Activated CD8-positive, alpha-beta T cell treated with anti-CD3 and anti-CD28 coated beads for 36 hours (primary cell): ENCODE measurements at regions not wholly inside any gene's neighbourhood (a gene's known extent, or its start where the extent isn't known, plus 50 kb on each side); places are given as distances from the start of the nearest gene placed in this dataset.

ENCODE experiments used
- ATAC-seq: fragments of 200-7000 bp; cut with Tn5 transposase; one replicate; pipeline ENCODE4 v1.10.0; 2021; ENCODE audit warnings: mild to moderate bottlenecking, moderate library complexity
- CTCF ChIA-PET: fragments of 350-600 bp; sonication (Branson Sonifier 250); formaldehyde crosslinking; loops from one replicate; lab custom pipeline; 2021; ENCODE audit warnings: antibody characterized with exemption; lab: Charles Lee
- POLR2A ChIA-PET: fragments of 350-600 bp; sonication (Branson Sonifier 250); formaldehyde crosslinking; loops from one replicate; lab custom pipeline; 2021; ENCODE audit warnings: antibody characterized with exemption; lab: Charles Lee
- DNase-seq: peaks from one replicate; pipeline ENCODE4 v3.0.0-alpha.2; 2020
- H3K27ac Mint-ChIP-seq: one replicate; pipeline ENCODE4 v1.8.0; 2021; ENCODE audit warnings: mild to moderate bottlenecking, mixed read lengths
- H3K27me3 Mint-ChIP-seq: one replicate; pipeline ENCODE4 v1.8.0; 2021; ENCODE audit warnings: mixed read lengths
- H3K36me3 Mint-ChIP-seq: one replicate; pipeline ENCODE4 v1.8.0; 2021; ENCODE audit warnings: low read depth, mixed read lengths
- H3K4me1 Mint-ChIP-seq: one replicate; pipeline ENCODE4 v1.8.0; 2021; ENCODE audit warnings: low read depth, mixed read lengths
- H3K4me3 Mint-ChIP-seq: one replicate; pipeline ENCODE4 v1.8.0; 2021; ENCODE audit warnings: mild to moderate bottlenecking, moderate library complexity, mixed read lengths
- H3K9me3 Mint-ChIP-seq: one replicate; pipeline ENCODE4 v1.8.0; 2021; ENCODE audit warnings: mixed read lengths
- intact Hi-C: fragments of 100-400 bp; cut with micrococcal nuclease; formaldehyde crosslinking; loops from one replicate; pipeline ENCODE4 v1.10.0; 2022
- TF ChIP-seq, protein P1 (sequence below): fragments of 200-600 bp; IDR thresholded peaks from one replicate; pipeline ENCODE4 v1.8.0; 2022; ENCODE audit warnings: antibody characterized with exemption, mild to moderate bottlenecking

DNA sequence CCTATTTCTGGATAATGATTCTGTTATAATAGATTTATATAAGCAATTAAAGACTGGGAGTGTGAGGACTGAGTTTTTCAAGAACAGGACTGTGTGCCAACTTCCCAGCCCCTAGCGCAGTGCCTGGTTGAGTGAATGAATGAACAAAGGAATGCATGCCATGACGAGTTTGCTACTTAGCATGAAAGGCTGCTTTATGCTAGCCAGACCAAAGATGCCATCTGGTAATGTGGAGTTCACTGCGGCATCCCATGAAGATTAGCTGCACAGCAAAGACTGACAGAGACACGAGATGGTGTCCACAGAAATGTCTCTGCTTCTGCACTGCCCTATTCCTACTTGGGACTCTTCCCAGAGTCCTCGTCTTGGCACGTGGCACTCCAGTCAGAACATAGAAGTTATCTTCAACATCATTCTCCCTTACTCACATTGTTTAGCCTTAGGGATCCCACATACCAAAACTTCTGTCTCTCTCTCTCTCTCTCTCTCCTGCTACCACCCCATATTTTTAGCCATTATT lies 283.9 kb upstream of the CTNNB1 start:
- ChIA-PET POLR2A (no interaction called here), CTCF (no interaction called here)
- intact Hi-C loops: no loop called here
- H3K27ac Mint-ChIP-seq: no peak overlapping the region
- no peaks in the 10 kb centered on the region for H3K36me3 Mint-ChIP-seq
- TF ChIP-seq, protein P1, sequence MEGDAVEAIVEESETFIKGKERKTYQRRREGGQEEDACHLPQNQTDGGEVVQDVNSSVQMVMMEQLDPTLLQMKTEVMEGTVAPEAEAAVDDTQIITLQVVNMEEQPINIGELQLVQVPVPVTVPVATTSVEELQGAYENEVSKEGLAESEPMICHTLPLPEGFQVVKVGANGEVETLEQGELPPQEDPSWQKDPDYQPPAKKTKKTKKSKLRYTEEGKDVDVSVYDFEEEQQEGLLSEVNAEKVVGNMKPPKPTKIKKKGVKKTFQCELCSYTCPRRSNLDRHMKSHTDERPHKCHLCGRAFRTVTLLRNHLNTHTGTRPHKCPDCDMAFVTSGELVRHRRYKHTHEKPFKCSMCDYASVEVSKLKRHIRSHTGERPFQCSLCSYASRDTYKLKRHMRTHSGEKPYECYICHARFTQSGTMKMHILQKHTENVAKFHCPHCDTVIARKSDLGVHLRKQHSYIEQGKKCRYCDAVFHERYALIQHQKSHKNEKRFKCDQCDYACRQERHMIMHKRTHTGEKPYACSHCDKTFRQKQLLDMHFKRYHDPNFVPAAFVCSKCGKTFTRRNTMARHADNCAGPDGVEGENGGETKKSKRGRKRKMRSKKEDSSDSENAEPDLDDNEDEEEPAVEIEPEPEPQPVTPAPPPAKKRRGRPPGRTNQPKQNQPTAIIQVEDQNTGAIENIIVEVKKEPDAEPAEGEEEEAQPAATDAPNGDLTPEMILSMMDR: no peak
- ATAC-seq (no peak), DNase-seq (no peak)
- H3K4me3 Mint-ChIP-seq: no peak overlapping the region
- H3K9me3 Mint-ChIP-seq: no peaks in the 10 kb centered on the region
- no peaks in the 10 kb centered on the region for H3K27me3 Mint-ChIP-seq
- no peaks in the 10 kb centered on the region for H3K4me1 Mint-ChIP-seq

DNA sequence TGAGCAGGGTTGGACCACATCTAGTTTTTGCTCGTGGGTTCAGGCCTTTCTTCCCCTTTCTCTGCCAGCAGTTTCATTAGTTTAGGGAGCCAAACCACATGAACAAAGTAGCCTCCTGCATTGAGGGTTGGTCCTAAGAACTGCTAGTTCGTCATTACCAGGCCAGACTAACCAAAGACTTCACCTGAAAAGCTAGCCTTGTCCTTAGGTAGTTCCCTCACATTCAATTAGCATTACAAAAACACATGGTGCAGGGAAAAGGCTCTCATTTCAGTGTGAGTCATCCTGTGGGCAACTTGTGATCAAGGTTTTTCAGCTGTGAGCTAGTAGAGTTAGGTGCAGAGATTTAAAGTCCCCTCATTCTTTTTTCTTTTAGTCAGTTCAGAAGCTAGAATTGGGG lies 279.3 kb upstream of the CTNNB1 start:
- CTCF ChIA-PET: no interaction called here
- intact Hi-C loops: no loop called here
- H3K4me1 Mint-ChIP-seq: no peaks in the 10 kb centered on the region
- no peaks in the 10 kb centered on the region for H3K9me3 Mint-ChIP-seq
- no peaks in the 10 kb centered on the region for H3K27me3 Mint-ChIP-seq
- TF ChIP-seq, protein P1: no peak
- DNase-seq (no peak), ATAC-seq (no peak)
- H3K36me3 Mint-ChIP-seq: no peaks in the 10 kb centered on the region
- POLR2A ChIA-PET: no interaction called here
- no peak overlapping the region for H3K27ac Mint-ChIP-seq
- no peak overlapping the region for H3K4me3 Mint-ChIP-seq

DNA sequence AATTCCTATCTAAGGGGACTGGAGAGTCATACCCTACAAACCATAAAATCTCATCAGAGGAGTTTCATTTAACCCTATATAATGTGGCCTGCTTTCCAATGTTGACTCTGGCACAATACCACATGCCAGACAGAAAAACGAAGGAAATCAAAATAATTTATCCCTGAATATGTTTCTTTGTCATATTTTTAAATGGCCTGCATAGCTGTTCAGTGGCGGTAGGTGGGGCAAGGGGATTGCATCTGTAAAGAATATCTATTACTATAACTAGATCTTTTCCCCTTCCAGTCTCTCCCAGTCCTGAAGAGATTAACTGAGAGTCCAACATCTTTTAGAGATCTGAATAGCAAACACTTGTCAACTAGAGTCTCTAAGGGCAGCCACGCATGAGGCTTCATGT lies 278.1 kb upstream of the CTNNB1 start:
- no peaks in the 10 kb centered on the region for H3K9me3 Mint-ChIP-seq
- no peaks in the 10 kb centered on the region for H3K36me3 Mint-ChIP-seq
- H3K27ac Mint-ChIP-seq: no peak overlapping the region
- intact Hi-C loops: no loop called here
- TF ChIP-seq, protein P1: no peak
- H3K4me3 Mint-ChIP-seq: no peak overlapping the region
- no peak for ATAC-seq
- DNase-seq: no peak
- ChIA-PET POLR2A (no interaction called here), CTCF (no interaction called here)
- no peaks in the 10 kb centered on the region for H3K4me1 Mint-ChIP-seq
- no peaks in the 10 kb centered on the region for H3K27me3 Mint-ChIP-seq

DNA sequence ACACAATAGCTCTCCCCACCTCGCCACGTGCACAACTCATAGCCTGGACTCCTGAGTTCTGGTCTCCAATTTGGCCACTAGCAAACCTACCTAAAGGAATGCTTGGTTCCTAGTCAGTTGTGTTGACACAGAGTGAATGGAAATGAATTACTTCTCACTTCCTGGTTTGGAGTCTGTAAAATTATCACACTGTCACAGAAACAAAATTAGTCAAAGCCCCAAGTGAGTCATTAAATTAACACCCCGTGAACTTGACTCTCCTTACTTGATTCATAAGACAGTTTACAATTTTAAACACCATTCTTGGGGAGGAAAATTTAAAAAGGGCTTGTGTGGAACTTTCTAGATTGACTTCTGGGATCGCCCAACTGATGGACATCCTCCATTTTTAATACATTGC lies 276.2 kb upstream of the CTNNB1 start:
- intact Hi-C loops: no loop called here
- Mint-ChIP-seq H3K27me3 (peaks cover 9% of the 10 kb centered on the region), H3K4me3 (no peak overlapping the region), H3K9me3 (no peaks in the 10 kb centered on the region), H3K4me1 (no peaks in the 10 kb centered on the region), H3K36me3 (no peaks in the 10 kb centered on the region), H3K27ac (no peak overlapping the region)
- no peak for DNase-seq
- TF ChIP-seq, protein P1: no peak
- no peak for ATAC-seq
- CTCF ChIA-PET: no interaction called here
- POLR2A ChIA-PET: no interaction called here

DNA sequence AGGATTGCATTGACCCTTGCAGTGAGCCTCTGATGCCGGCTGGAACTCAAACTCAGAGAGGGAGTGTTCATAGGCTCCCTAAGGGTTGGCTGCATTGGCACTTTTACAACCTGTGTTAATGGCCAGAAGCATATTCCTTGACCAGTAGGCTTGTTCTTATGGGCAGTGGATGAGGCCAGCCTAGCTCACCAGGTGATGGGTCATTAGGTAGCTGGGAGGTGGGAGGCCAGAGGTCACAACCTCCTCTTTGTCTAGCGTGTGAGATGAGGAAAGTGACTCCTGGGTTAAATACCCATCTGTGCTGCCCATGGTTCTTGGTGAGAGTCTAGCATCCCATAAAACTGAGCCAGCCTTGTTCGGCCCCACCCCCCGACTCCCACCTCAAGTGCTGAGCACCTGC lies 275.7 kb upstream of the CTNNB1 start:
- ChIA-PET CTCF (no interaction called here), POLR2A (no interaction called here)
- no peak for DNase-seq
- intact Hi-C loops: no loop called here
- no peak for ATAC-seq
- H3K4me1 Mint-ChIP-seq: no peaks in the 10 kb centered on the region
- TF ChIP-seq, protein P1: no peak
- no peaks in the 10 kb centered on the region for H3K36me3 Mint-ChIP-seq
- peaks cover 11% of the 10 kb centered on the region for H3K27me3 Mint-ChIP-seq
- H3K27ac Mint-ChIP-seq: no peak overlapping the region
- H3K9me3 Mint-ChIP-seq: no peaks in the 10 kb centered on the region
- H3K4me3 Mint-ChIP-seq: no peak overlapping the region
